Mammary epithelial cell (primary cell): ENCODE measurements at regions not wholly inside any gene's neighbourhood (a gene's known extent, or its start where the extent isn't known, plus 50 kb on each side); places are given as distances from the start of the nearest gene placed in this dataset.
"Not testable (repeated sequence)": the region's sequence is repeated elsewhere in the genome, so short reads cannot be mapped to it uniquely, and the experiment has no call there.

Experiments
- CTCF ChIP-seq, 2 donors: IDR thresholded peaks in 1 of 2; conservative IDR thresholded peaks in 1 of 2; 2 replicates each; pipeline ENCODE4 v1.5.1; 2011 to 2012; ENCODE audit warnings: inconsistent platforms in 2 of 2, low read length in 2 of 2, mild to moderate bottlenecking in 2 of 2, control low read depth in 1 of 2, low read depth in 1 of 2; ENCODE audit not compliant: insufficient read depth in 1 of 2; ENCODE audit errors: extremely low read depth in 1 of 2
- EZH2 ChIP-seq: IDR thresholded peaks from 2 replicates; pipeline ENCODE4 v1.6.1; 2012; ENCODE audit warnings: low read length, inconsistent platforms, borderline replicate concordance

GRCh38 chr3:82584861-82585260 is 823.4 kb upstream of the GBE1 start:
- not testable (repeated sequence) for TF ChIP-seq CTCF (conservative IDR thresholded peaks at IDR 0.05 in 1 of 2, IDR thresholded peaks at IDR 0.05 in 1 of 2; ENCODE audit: extremely low read depth in 1 of 2, insufficient read depth in 1 of 2, low read depth in 1 of 2, low read length in 2 of 2); EZH2
